ENCODE measurements at regions not wholly inside any gene's neighbourhood (a gene's known extent, or its start where the extent isn't known, plus 50 kb on each side); places are given as distances from the start of the nearest gene placed in this dataset.
"Not testable (repeated sequence)": the region's sequence is repeated elsewhere in the genome, so short reads cannot be mapped to it uniquely, and the experiment has no call there.

DNA sequence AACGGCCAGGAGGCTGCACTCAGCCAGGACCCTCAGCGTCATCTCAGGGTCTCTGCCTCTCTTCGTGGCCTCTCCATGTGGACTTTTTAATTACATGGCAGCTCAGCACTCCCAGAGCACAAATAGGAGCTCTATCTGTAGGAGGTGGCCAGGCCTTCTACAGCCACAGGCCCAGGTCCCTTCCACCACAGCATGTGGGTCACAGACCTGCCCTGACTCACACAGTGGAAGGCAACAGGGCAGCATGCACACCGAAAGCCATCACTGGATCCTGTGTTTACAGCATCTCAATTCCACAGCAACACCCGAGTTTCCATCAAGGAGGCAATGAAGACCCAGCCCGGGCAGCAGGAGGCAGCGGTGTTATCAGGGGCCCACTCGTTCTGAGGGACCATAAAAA is 65.8 kb upstream of the CD93 start:
- DNase-seq (ENCODE audit: low read depth in 2 of 2) = no peak

DNA sequence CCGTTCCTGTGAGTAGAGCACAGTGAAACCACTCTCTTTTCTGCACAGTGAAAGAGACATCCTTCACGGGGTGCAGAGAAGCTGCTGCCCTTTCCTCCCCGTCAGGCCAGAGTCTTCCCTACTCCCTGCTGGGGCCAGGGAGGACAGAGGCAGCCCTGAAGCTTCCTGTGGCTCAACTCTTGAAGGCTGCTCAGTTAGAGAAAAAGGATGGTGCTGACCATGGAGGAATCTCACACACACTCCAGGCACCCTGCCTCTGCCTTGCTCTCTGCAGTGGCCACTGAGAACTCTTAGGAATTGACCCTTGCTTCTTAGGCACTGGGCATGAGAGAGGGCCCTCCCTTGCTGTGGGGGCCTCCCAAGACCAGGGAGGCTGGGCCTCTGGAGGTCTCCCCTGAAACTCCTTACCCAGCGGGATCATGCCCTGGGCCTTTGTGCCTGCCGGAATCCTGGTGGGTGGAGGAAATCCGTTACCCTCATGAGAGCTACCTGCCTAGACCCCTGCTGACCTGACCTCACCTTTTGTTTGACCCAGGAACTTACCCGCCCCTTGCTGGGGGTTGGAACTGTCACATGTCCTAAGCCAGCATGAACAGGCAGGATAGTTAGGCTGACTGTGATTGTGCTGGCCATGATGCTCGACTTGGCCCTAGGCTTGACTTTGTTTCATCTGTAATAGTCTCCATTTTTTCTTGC is 65.0 kb upstream of the CD93 start:
- no peak for DNase-seq (ENCODE audit: low read depth in 2 of 2)

DNA sequence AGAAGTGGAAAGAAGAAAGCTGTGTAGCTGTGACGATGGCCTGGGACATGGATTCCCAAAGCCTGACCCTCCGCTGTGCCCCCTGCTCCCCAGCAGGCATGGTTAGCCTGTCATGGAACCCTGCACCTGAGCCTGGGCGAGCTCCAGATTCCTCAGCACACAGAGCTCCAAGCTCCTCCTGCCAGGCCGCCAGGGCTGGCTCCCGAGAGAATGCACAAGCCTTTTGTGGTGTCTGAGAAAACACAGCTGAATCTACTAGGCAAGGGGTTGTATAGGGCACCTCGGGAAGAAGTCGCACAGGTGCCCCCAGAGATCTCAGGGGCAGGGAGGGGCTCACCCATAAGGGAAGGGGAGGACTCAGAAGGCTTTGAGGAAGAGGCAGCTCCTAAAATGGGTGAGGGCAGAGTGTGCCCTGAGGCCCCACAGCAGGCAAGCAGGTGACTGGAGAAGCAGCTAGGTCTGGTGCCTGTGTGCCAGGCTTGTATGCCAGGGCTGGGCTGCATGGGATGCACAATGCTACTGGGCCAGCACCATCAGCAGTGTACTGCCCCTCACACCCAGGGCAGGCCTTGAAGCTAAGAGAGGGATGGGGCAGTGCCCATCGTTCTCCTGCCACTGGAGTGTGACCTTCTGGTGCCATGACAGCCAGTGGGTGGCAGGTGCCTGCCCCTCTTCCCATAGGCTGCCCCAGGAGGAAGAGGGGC is 64.3 kb upstream of the CD93 start:
- no peak for DNase-seq (ENCODE audit: low read depth in 2 of 2)

DNA sequence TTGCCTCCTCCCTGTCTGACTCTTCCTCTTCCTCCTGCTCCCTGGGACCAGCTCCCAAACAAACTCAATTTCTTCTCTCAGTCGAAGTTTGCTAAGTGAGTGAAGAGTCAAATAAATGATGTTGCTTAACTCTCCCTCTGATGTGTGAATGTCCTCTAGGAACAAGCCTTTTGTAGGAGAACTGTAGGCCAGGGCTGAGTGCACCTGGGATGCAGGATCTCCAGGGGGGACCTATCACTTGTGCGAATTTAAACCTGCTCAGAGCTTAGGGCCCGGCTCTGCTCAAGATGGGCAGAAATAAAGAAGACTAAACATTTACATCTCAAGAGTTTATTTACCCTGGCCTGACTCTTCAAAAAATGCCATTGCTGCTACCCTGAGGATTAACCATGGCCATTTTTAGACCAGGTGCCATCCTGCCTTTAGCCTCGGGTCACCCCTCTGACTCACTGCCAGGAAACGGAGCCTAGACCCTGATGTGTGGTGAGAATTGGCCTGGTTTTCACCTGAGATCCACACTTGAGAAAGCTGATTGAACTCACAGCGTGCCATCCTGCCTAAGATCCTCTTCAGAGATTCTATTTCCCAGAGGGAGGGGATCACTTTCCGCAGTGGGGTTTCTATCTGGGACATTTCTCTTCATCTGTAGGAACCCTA is 63.6 kb upstream of the CD93 start:
- no peak for DNase-seq (ENCODE audit: low read depth in 2 of 2)

DNA sequence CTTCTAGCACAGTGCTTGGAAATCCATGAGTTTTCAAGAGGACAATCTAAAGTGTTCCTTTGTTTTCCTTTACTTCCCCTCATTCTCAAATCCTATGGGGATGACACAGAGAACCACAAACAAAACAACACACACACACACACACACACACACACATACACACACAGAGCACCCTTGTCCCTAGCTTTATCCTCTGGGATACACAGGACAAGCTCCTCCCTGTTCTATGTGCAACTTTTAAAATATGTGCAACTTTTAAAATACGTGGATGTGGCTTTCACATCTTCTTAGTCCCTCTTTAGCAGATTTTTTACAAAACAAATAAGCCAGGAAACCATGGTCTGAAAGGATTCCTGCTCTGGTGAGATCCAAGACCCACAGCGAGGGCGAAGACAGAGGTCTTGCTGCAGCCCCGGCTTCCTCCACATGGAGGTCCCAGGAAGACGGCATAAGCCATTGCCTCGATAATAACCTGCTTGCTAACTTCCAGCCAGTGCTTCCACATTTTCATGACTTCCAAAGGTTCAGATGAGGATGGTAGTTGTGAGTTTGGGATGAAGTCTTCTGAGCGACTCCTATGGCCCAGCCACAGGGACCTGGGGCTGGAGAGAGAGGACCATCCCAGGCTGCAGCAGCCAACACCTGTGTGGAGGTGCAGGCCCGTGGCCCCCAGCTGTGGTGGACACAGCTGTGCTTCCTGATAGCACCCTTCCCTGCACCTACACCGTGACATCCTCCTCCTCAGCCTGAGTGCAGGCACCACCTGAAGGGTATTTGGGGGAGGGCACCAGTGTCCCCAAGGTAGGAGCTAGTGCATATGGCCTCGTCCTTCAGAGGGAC is 62.8 kb upstream of the CD93 start:
- no peak for DNase-seq (ENCODE audit: low read depth in 2 of 2)

GRCh38 chr20:23147964-23148730 is 62.0 kb upstream of the CD93 start:
- DNase-seq (ENCODE audit: low read depth in 2 of 2) = no peak

DNA sequence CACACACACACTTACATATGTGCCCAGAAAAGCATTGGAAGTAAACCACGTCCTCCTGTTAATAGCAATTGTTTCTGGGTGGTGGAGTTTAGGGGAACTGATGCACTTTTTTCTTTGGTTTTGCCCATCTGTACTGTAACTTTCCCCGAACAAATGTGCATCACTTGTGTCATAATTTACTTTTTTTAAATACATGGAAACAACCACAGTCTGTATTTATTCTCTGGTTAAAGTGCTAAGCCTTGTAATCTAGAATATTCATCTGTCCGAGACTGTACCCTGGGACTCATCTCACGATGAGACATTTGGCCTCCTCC is 61.5 kb upstream of the CD93 start:
- no peak for DNase-seq (ENCODE audit: low read depth in 2 of 2)

GRCh38 chr20:23146857-23147637 is 60.9 kb upstream of the CD93 start:
- DNase-seq (ENCODE audit: low read depth in 2 of 2) = no peak

DNA sequence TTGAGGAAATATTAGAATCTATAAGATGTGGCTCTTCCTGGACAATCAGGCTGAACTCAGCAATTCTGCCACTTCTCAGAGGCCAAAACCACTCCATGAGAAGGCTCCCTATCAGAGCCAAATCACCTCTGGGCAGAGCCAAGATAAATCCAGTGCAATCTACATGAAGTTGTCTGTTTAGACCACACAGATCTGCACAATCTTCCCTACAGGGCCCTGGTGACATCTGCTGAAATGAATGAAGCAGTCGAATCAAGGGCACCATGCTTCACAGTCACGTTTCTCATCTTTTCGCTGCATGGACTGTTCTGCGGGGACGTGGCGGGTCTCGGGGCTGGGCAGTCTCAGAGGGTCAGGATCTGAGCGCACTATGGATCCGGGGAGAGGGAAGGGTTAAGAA is 60.1 kb upstream of the CD93 start:
- DNase-seq (ENCODE audit: low read depth in 2 of 2) = no peak

GRCh38 chr20:23145281-23145700 is 59.2 kb upstream of the CD93 start:
- no peak for DNase-seq (ENCODE audit: low read depth in 2 of 2)

DNA sequence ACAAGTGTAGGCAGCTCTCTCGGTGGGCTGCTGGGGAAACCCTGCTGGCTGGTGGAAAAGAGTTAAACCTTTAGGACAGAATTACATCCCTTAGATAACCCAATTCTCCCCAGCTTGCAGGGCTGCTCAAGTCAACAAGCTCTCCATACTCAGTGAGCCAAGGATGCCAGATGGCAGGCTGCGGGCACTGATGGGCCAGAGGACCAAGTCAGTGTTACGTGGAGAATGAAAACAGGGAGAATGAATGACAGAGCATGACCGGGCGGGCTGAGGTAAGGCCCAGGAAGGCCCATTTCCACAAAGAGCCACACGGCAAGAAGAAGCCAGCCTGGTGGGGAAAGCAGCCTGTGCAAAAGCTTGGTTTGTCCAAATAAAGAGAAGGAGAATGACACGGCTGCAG is 58.7 kb upstream of the CD93 start:
- no peak for DNase-seq (ENCODE audit: low read depth in 2 of 2)

DNA sequence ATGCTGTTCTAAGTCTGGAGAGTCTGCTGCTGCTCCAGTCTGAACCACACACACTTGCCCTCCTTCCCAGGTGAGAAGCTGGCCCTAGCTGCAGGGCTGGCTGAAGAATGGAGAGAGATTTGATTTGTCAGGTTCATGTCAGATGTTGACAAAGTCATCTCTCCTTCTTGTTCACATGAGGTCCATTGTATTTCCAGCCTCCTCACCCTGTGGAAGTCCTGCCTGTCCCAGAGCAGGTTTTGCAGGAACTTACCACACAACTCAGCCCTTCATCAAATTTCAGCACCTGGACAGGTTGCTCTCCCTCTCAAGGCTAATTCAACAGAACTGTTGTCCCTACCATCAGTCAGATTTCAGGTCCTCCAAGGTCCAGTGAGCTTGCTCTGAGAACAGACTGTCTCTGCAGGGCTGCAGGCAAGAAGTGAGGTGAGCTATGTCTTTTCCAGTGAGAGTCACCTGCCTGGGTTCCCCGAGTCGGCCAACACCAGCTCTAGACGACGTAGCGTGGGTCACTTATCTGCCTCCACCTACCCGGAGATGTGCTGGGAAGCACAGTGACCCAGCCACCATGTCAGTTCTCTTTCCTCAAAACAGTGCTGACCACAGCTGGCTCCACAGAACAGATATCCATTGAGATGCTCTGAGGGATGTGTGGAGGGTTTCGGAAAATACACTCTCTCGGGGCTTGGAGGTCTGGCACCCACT is 58.0 kb upstream of the CD93 start:
- DNase-seq (ENCODE audit: low read depth in 2 of 2) = no peak

GRCh38 chr20:23143098-23143497 is 57.0 kb upstream of the CD93 start:
- no peak for DNase-seq (ENCODE audit: low read depth in 2 of 2)

- DNase-seq (ENCODE audit: low read depth in 2 of 2) = no peak
Observed at GRCh38 chr20:23142162-23143050, 56.3 kb upstream of the CD93 start.

- DNase-seq (ENCODE audit: low read depth in 2 of 2) = no peak
Observed at GRCh38 chr20:23141450-23142161, 55.5 kb upstream of the CD93 start.

GRCh38 chr20:23140991-23141390 is 54.9 kb upstream of the CD93 start:
- DNase-seq (ENCODE audit: low read depth in 2 of 2) = no peak

DNA sequence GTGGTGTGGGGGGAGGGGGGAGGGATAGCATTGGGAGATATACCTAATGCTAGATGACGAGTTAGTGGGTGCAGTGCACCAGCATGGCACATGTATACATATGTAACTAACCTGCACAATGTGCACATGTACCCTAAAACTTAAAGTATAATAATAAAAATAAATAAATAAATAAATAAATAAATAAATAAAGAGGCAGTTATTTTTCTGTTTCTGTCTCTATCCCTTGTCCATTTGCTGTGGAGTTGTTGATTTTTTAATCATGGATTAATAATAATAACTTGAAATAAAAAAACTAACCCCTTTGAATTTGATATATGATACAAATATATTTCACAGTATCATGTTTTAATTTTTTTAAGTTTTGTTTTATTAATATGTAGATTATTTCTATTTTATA is 53.9 kb upstream of the CD93 start:
- DNase-seq (ENCODE audit: low read depth in 2 of 2) = not testable (repeated sequence)

GRCh38 chr20:23139524-23139923 is 53.4 kb upstream of the CD93 start:
- no peak for DNase-seq (ENCODE audit: low read depth in 2 of 2)

- no peak for DNase-seq (ENCODE audit: low read depth in 2 of 2)
Observed at GRCh38 chr20:23138682-23139081, 52.6 kb upstream of the CD93 start.

All from stimulated activated CD4-positive, alpha-beta T cell treated with anti-CD3 and anti-CD28 coated beads, Interleukin-1b, Interleukin-23, amount 100 ng/mL, for 4 hours (primary cell).